GM06990 (cell line): ENCODE measurements at regions not wholly inside any gene's neighbourhood (a gene's known extent, or its start where the extent isn't known, plus 50 kb on each side); places are given as distances from the start of the nearest gene placed in this dataset.

Source experiments
- DNase-seq: peaks from one replicate; pipeline ENCODE4 v3.0.0-alpha.2; 2011; ENCODE audit not compliant: insufficient read length; ENCODE audit errors: extremely low read depth
- H3K27me3 ChIP-seq: replicated peaks from 2 replicates; pipeline ENCODE4 v1.6.0; 2011; ENCODE audit warnings: low read length; ENCODE audit not compliant: control insufficient read depth, insufficient read depth
- H3K36me3 ChIP-seq: 2 replicates; pipeline ENCODE4 v1.5.1; 2011; ENCODE audit warnings: low read length; ENCODE audit not compliant: control insufficient read depth, insufficient read depth
- H3K4me3 ChIP-seq: replicated peaks from 2 replicates; pipeline ENCODE4 v1.5.1; 2011; ENCODE audit warnings: low read depth, mild to moderate bottlenecking, control low read depth, low read length
- TF ChIP-seq, protein P1 (sequence below): IDR thresholded peaks from 2 replicates; pipeline ENCODE4 v1.5.1; 2011; ENCODE audit warnings: low read length, control low read depth, mild to moderate bottlenecking, inconsistent platforms; ENCODE audit not compliant: insufficient read depth, poor library complexity, severe bottlenecking

DNA sequence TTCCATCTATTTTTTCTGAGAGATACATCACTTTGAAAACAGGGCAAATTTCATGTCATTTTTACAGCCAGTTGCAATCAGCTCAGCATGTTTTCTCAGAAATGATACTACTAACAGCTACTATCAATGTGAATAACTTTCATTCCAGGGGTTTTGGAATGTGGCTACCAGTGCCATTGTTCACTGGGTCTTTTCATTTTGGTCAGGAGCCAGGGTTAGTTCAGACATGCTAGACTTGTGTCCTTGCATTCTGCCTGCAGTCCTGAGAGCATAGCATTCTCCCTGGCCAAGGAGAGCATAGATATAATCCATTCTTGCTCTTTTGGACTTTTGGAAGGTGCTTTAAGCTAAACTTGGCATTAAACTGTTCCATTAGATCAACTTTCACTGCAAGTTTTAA is 160.9 kb upstream of the NEBL start:
- no peak for DNase-seq
- Histone ChIP-seq H3K4me3 (no peak overlapping the region), H3K27me3 (no peaks in the 10 kb centered on the region), H3K36me3 (no peaks in the 10 kb centered on the region)
- TF ChIP-seq, protein P1, sequence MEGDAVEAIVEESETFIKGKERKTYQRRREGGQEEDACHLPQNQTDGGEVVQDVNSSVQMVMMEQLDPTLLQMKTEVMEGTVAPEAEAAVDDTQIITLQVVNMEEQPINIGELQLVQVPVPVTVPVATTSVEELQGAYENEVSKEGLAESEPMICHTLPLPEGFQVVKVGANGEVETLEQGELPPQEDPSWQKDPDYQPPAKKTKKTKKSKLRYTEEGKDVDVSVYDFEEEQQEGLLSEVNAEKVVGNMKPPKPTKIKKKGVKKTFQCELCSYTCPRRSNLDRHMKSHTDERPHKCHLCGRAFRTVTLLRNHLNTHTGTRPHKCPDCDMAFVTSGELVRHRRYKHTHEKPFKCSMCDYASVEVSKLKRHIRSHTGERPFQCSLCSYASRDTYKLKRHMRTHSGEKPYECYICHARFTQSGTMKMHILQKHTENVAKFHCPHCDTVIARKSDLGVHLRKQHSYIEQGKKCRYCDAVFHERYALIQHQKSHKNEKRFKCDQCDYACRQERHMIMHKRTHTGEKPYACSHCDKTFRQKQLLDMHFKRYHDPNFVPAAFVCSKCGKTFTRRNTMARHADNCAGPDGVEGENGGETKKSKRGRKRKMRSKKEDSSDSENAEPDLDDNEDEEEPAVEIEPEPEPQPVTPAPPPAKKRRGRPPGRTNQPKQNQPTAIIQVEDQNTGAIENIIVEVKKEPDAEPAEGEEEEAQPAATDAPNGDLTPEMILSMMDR, result no peak

DNA sequence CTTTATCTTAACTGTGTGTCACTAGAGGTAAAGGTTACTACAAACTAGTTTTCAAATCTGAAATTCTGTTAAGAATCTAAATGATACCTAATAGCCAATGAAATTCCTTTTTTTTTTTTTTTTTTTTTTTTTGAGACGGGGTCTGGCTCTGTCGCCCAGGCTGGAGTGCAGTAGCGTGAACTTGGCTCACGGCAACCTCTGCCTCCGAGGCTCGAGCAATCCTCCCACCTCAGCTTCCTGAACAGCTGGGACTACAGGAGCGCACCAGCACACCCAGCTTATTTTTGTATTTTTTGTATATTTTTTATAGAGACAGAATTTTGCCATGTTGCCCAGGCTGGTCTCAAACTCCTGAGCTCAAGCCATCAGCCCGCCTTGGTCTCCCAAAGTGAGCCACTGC is 160.3 kb upstream of the NEBL start:
- H3K27me3 ChIP-seq, result no peaks in the 10 kb centered on the region
- no peaks in the 10 kb centered on the region for H3K36me3 ChIP-seq
- H3K4me3 ChIP-seq, result no peak overlapping the region
- DNase-seq, result no peak
- TF ChIP-seq, protein P1, result no peak

DNA sequence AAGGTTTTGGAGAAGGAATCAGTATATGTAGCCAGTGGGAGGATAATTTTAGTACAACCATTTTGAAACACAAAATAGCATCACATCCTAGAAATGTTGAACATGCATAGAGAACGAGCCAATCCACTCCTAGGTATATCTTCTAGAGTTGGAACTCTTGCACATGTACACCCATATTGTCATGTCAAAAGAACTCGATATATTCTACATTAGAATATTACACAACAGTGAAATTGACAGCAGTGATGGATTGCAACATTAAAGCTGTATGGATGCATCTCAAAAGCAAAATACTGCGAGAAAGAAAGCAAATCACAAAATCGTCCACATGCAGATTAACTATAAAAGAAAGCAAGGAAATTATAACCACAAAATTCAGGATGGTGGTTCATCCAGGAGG is 159.3 kb upstream of the NEBL start:
- Histone ChIP-seq H3K27me3 (no peaks in the 10 kb centered on the region), H3K4me3 (no peak overlapping the region), H3K36me3 (no peaks in the 10 kb centered on the region)
- no peak for DNase-seq
- TF ChIP-seq, protein P1, result no peak

DNA sequence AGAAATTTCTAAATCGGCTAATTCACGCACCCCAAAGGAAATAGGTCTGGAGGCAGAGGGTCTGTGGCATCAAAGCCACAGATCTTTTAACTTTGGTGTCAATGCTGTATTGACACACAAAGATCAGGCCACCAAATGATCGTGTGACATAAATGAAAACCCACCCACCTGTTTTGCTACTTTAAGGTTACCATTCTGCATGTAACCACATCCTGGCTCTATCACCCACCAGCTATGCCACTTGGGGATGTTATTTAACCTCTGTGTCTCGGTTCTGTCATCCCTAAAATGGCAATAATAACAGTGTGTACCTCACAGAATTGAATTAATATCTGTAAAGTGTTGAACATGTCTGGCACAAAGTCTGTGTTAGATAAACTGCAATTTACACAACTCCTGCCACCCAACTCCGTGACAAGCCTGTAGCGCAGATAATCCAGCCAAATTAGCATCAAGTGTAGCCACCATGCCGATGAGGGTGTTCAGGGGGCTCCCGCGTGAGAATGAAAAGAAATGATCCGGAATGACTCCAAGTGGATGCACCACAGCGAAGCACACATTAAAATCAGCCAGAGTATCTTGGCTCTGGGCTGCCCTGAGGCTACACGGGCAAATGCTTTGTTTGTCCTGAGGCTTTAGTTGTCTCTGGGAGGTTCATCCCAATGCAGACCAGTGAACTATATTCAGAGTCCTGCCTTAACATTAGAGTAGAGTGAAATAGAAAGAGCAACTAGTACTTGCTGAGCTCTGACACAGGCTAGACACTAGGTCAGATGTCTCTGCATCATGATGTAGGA is 158.4 kb upstream of the NEBL start:
- Histone ChIP-seq H3K36me3 (no peaks in the 10 kb centered on the region), H3K4me3 (no peak overlapping the region), H3K27me3 (no peaks in the 10 kb centered on the region)
- TF ChIP-seq, protein P1, result no peak
- DNase-seq, result no peak

DNA sequence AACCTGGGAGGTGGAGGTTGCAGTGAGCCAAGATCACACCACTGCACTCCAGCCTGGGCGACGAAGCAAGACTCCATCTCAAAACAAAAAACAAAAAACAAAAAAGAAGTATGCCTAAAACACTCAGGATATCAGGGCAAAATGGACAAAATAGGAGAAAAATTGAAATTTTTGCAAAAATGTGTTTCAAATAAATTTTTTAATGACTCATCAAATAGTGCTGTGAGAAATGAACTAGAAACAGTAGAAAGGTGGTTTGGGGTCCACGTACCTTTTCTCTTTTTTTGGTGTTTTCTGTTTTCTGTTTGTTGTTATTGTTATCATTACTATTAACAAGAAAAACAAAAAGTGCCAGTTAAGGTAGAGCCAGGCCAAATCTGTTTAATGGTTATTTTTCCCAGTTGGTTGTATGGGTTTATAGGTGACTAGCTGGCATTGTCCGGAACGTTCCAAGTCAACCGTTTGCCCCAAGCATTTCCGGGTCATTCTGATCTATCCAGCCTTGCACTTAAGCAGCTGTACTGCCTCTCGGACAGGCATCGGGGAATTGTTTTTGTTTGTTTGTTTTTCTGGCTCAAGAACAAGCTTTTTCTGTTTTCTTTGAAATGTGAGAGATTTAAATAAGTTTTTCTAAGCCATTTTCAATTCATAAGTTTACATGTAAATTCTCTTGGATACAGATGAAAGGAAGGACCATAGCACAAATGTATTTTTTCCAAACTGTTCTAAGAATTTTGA is 157.0 kb upstream of the NEBL start:
- H3K4me3 ChIP-seq, result no peak overlapping the region
- TF ChIP-seq, protein P1, result no peak
- no peak for DNase-seq
- no peaks in the 10 kb centered on the region for H3K27me3 ChIP-seq
- no peaks in the 10 kb centered on the region for H3K36me3 ChIP-seq

DNA sequence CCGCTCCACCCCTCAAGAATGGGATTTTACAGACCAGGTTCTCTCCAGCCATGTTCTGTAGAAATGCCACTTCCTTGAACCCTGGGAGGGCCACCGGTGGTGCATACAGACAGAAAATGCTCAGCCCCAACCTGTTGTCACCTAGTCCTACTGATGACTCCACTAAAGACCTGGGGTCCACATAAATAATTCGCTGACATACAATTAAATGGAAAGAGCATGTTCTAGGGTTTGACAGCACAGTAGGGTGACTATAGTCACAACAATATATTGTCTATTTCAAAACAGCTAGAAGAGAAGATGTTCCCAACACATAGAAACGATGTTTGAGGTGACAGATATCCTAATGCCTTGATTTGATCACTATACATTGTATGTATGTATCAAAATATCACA is 155.6 kb upstream of the NEBL start:
- no peaks in the 10 kb centered on the region for H3K36me3 ChIP-seq
- H3K27me3 ChIP-seq, result no peaks in the 10 kb centered on the region
- TF ChIP-seq, protein P1, result no peak
- H3K4me3 ChIP-seq, result no peak overlapping the region
- no peak for DNase-seq
